ENCODE measurements at regions not wholly inside any gene's neighbourhood (a gene's known extent, or its start where the extent isn't known, plus 50 kb on each side); places are given as distances from the start of the nearest gene placed in this dataset.

DNA sequence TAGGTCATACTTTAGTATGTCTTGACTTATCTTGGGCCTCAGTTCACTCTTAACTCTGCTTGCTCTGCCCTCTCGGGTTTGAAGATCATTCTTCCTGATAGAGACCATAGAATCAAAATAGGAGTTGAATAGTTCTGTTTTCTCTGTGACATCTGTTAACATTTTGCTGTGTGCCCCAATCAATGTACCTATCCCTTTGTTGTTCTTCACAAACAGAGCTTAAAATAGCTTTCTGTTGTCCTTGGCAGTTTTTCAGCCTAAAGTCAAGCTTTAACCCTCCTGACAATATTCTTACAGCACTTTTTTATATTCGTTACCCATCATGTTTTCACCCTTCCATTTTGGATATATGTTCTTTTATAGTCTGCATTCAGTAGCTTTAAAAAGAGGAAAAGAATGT, 724.5 kb upstream of the FANCL start:
- no peak for DNase-seq

- no peak for DNase-seq
Measured at GRCh38 chr2:58959996-58960395, 718.9 kb upstream of the FANCL start.

DNA sequence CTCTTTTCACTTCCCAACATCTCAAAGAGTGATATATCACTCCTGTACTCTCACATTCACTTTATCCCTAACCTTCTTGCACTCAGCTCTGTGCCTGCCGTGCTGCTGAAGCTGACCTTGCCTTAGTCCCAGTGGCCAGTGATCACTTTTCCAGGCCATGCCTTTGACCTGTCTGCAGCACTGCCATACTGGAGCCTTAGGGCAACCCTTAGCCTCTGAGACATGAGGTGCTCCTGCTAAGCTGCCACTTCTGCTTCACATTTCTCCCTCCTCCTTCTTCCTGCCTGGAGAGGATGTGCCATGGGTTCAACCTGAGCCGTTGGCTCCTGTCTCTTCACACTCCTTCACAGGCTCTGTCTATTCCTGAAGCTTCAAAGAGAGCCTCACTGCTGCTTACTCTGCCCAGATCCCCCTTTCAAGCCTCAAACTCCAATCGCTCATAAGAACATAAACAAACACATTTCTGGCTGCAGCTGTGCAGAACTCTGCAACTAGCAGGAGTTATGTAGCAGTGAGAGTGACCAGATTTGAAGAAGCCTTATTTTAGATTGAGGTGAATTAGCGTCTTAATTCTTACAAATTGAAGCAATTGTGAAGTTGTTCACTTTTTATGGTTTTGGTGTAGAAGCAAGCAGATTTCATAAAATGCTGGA, 716.2 kb upstream of the FANCL start:
- DNase-seq, result no peak

- no peak for DNase-seq
Measured at GRCh38 chr2:58954880-58955385, 713.8 kb upstream of the FANCL start.

- no peak for DNase-seq
Measured at GRCh38 chr2:58951722-58952121, 710.6 kb upstream of the FANCL start.

GRCh38 chr2:58950795-58951462, 709.8 kb upstream of the FANCL start:
- no peak for DNase-seq

DNA sequence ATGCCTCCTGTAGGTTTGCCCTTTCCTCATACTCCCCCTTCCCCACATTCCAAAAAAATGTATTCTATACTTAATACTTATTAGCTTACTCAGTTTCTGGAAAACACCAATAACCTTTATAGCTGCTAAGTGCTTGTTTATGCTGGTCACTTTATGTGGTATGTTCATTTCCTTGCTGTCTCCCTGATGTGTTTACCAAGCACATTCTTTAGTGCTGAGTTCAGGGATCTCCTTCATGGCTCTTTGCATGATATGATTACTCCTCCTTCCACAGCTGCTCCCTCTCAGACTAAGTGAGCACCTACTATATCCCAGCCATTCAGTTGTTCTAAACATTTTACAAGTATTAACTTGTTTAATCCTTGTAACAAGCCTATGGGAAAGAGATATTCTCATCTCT, 698.3 kb upstream of the FANCL start:
- no peak for DNase-seq

DNA sequence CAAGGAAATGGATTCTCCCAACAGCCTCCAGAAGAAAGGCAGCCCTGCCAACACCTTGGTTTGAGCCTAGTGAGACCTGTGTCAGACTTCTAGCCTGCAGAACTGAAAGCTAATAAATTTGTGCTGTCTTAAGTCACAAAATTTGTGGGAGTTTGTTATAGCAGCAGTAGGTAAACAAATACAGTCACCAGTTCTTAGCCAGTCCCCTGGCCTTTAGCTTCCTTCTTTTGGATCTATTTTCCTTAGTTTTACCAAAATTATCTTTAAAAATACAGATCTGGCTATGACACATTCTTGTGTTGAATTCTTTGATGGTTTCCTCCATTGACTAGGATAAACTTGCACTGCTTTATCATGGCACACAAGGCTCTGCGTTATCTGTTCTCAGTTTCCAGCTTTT, 697.9 kb upstream of the FANCL start:
- DNase-seq, result no peak

DNA sequence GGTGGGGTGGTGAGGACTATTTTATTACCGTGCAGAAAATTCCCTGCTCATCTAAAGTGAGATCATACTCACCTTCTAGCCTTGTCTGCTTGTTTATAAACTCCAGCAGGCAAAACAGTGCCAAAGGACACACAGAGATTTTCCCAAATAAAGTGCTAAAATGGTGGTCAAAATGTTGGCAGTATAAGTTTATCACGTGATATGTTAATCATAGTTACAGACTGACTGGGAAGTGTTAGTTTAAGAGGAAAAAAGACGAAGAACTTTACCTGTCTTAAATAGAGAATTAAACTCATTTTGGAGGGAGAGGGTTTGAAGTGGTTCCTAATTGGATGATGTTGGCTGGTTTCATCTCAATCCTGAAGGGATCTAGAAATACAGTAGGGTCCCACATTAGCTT, 691.7 kb upstream of the FANCL start:
- no peak for DNase-seq

DNA sequence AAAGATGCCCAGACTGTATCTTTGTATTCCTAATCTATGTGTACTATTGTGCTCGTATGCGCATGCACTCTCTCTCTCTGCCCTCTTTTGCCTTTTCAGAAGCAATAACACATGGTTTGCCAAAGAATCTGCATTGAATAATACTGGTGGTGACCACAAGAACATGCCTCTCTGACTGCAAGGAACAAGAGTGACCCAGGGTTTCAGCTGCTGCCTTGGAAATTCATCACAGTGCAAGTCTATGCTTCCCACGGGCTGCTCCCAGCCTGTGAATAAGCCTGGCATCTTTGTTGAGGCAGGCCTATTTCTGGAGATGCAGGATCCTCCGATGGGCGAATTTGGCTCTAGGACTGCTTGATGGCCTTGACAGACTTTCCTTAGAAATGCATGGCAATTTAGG, 689.4 kb upstream of the FANCL start:
- no peak for DNase-seq

GRCh38 chr2:58928973-58929372, 687.8 kb upstream of the FANCL start:
- DNase-seq, result no peak

DNA sequence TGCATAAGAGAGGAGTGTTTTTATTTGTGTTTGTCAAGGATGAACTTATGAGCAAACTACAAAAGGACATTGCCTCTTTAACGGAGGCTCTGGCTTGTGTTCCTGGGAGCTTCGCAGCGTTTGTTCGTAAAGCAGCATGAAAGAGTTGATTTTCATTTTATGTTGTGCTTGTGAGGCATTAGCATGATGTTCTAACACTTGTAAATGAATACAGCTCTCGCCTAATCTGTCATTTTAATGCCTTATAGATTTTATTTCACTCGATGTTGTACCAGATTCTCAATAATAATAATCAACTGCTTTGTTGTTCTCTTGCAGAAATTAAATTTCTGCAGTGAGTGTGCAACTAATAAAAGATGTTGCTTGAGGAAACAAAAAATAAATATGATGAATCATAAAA, 687.3 kb upstream of the FANCL start:
- DNase-seq, result no peak

DNA sequence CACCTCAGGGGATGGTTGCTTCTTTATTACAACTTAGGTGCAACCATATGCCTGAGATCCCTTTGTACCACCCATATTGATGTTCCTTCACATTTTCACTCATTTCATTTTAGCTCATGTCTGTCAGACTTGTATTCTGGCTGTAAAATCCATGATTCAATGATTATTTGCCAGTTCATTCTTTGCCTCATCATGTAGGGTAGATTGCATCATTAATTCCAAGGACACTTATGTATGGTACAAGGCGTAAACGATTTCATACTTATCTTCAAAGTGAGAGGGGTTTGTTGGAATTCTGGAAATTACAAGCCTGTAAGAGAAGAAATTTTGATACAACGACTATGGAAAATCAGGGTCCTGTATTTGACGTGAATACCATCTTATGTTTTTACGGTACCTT, 685.0 kb upstream of the FANCL start:
- DNase-seq, result no peak

DNA sequence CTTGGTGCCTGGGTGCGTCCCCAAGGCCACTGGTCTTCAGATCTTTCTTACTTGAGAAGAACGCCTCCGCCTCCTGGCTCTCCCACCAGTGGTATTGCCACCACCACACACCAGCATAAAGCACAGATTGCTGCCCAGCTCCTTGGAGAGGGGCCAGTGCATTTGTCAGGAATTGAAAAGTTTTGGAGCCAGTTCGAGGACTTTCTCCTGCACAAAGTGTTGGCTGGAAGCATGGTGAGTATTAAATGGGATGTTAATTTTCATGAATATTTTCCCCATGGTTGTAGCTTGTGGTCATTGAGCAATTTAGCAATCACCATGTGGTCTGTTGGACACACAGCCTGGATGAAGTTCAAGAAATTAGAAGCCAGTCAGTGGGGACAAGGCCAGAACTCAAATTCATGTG, 684.6 kb upstream of the FANCL start:
- no peak for DNase-seq

- no peak for DNase-seq
Measured at GRCh38 chr2:58923869-58924268, 682.7 kb upstream of the FANCL start.

- DNase-seq, result no peak
Measured at GRCh38 chr2:58922245-58922644, 681.1 kb upstream of the FANCL start.

DNA sequence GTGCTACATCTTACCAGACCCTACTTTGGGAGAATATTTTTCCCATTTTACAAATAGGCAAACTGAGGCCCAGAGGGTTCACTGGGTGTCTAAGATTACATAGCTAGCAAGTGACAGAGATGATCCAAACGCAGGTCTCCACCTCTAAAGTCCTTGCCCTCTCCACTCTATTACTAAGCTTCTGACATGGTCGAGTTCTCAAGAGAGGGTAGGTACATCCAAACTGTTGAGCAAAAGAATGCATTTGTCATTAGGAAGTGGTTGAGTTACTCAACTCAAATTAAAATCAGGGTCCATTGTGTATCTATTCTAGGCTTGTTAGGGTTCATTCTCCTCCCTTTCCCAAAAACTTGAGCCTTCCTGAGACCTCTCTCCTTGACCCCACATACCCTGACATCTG, 680.6 kb upstream of the FANCL start:
- DNase-seq, result no peak

DNA sequence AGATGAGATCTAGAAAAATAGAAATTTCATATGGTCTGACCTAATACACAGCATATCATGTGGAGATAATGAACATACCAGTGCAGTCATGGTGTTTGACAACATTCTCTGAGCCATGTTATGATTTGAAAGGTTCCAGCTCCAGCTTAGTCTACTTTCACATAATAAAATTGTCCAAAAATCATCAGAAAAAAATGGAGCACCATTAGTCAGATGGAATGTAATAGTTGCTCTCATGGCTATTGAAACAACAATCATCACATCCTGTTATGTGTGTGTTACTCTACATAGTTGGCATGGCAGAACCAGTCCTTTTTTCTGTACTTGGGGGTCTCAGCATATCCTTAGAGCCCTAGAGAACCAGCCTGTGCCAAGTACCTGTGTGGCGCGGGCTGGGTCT, 678.9 kb upstream of the FANCL start:
- no peak for DNase-seq

DNA sequence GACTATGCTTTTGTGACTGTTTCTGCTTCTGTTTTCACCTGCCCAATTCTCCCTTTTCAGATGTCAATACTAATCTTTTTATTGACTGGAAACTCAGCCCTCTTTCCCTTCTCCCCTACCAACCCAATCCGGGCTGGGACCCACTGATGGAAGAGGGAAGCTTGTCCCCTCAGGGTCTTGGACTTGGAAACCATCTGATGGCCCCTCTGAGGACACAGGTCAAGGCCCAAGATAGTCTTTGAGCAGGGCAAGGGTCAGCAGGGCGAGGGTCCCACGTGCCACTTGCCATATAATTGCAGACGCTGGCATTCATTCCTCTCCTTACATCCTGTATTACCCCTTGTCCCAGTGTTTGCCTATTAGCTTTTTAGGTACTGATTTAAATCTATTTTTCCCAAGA, 678.2 kb upstream of the FANCL start:
- no peak for DNase-seq

- no peak for DNase-seq
Measured at GRCh38 chr2:58918141-58918540, 677.0 kb upstream of the FANCL start.

DNA sequence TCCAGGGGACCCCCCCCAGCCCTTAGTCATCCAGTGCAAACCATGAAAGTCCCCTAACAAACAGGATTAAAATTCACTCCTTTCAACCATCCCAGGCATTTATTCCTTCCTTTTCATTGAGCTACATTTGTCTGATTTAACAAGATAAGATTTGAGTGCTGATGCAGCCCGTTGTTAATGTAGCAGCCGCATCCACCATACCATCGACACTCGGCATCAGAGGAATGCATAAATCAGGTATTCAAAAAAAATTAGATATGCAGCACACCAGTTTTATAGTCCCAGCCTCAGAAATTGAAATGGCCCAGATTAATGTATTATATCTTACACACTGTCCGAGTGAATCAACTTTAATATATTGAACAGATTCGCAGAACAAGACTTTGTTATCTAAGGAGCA, 676.5 kb upstream of the FANCL start:
- no peak for DNase-seq

- DNase-seq, result no peak
Measured at GRCh38 chr2:58916063-58916462, 674.9 kb upstream of the FANCL start.

DNA sequence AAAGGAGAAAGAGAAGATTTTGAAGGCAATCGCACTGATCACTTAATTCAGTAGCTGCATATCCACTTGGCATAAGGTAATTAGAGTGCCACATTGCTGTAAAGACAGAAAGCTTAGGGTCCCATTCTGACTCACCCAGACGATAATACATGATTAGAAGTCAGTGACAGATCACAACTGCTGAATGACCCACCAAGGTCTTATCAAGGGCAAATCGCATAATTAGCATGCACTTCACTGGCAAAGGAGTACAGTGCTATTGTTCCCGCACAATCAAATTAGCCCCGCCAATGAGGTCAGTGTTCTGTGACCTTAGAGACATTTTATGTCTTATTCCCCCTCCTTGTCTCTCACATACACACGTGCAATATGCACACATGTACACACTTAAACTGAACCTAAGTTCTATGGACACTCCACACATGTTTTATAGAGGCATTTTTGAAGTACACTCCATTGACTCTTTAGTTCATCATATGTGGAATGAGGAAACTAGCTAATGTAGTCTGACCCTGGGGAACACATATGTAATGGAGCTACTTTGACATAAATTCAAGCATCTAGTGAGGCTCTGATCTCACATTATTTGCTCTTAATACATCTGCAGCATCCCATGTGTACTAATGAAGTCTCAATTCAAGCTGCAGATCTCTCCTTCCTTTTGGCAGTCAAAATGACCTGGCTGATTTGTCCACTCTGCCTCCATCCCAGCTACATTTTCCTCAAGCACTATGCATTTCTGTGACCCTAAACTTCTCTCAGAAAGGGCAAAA, 673.8 kb upstream of the FANCL start:
- no peak for DNase-seq

DNA sequence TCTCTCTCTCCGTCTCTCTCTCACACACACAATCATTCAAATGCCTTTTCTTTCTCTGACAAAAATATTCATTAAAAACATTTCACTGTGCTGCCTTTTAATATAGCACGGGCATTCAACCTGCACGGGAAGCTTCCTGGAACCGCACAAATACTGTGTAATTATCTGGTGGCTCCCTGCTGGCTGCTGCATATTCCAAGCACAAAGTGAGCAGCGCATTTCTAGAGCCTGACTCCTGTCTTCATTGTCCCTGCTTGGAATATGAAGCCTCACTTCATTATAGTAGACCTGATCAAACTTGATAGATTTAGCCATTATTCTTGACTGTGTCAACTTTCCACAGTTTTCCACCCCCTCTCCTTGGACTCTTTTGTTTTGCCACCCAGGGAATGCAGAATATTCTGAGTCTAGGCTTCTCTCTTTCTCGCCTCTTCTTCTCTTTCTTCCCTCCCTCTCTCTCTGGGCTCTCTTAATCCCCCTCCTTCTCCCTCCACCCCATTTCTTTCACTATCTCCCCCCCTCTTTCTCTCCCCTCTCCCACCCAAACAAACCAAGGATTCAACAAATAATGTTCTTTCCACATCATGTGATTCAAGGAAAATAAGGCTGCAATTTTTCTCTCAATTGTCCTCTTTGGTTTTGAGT, 672.1 kb upstream of the FANCL start:
- no peak for DNase-seq

Measured in activated gamma-delta T cell treated with Interleukin-2 at 50 U/mL for 16 hours (primary cell).